ENCODE measurements at regions not wholly inside any gene's neighbourhood (a gene's known extent, or its start where the extent isn't known, plus 50 kb on each side); places are given as distances from the start of the nearest gene placed in this dataset.
"Not testable (repeated sequence)": the region's sequence is repeated elsewhere in the genome, so short reads cannot be mapped to it uniquely, and the experiment has no call there.

- not testable (repeated sequence) for DNase-seq (ENCODE audit: low read depth)
These were observed 78.6 kb upstream of the HAND2 start for GRCh38 chr4:173608632-173609031.

DNA sequence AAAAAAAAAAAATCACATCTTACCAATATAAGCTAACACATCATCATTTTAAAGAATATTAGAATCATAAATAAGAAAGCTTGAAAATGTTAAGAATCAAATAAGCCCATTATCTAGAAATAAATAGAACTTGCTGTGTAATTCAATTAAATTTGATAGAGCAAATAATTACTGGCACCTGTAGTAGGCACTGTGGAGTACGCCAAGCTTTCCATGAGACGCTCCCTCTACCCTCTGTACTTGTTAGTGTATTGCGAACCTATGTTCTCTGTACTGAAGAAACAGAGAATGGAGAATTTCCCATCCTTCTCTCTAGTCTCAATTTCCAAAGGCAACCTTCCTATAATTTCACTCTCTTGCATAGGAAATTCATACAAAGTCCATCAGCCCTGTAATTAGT lies 61.7 kb upstream of the HAND2 start:
- DNase-seq (ENCODE audit: low read depth) = no peak

GRCh38 chr4:173590697-173591096 lies 60.7 kb upstream of the HAND2 start:
- no peak for DNase-seq (ENCODE audit: low read depth)

DNA sequence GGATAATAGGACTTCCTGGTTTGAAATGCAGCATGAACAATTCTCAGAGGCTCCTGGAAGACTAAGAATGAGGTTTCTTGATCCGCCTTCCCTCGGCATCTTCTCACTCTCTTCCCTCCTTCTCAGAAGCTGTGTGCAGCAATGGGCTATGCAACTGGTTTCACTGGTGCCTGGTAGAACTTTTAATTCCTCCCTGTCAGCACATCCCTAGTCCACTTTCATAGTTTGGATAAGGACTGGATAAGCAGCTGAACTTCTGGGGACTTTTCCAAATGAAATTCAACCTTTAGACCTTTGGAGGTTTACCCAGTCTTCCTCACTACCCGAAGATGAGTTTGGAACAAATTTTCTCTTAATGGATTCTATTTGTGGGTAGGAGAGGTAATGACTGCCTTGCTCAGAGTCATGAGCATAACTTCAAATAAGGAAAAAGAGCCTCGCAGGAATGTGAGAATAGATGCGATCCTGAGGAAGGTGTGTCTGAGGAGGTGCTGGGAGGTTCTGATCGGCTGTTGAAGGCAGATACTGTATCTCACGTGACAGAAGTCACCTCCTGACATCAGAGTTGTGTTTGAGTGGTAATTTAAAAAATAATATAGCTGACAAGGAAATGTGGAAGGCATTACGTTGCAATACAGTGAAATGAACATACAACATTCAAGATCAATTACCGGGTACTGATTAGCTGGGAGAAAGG lies 56.0 kb upstream of the HAND2 start:
- no peak for DNase-seq (ENCODE audit: low read depth)

- DNase-seq (ENCODE audit: low read depth) = no peak
These were observed 54.5 kb upstream of the HAND2 start for GRCh38 chr4:173584506-173584905.

Measured in activated T-cell treated with anti-CD3 and anti-CD28 coated beads for 48 hours (primary cell).